Endothelial cell of umbilical vein (primary cell): ENCODE measurements at regions not wholly inside any gene's neighbourhood (a gene's known extent, or its start where the extent isn't known, plus 50 kb on each side); places are given as distances from the start of the nearest gene placed in this dataset.

Source experiments
- BruUV-seq: library from RNA; stranded (reverse); fragments of 400-500 nt; replicated peaks from 2 replicates; lab custom pipeline; 2021; lab: Mats Ljungman, UMichigan
- CTCF ChIA-PET: fragments of 300-600, 350-600 bp; sonication (Branson Sonifier 250); formaldehyde crosslinking; loops from one replicate; lab custom pipeline; 2021; ENCODE audit warnings: antibody characterized with exemption, inconsistent platforms; lab: Charles Lee
- POLR2A ChIA-PET: fragments of 300-600, 350-600 bp; sonication (Branson Sonifier 250); formaldehyde crosslinking; loops from one replicate; lab custom pipeline; 2021; ENCODE audit warnings: antibody characterized with exemption, inconsistent platforms; lab: Charles Lee
- DNase-seq: peaks from one replicate; pipeline ENCODE4 v3.0.0-alpha.2; 2011; ENCODE audit warnings: low read depth, low spot score
- FAIRE-seq: peaks from 2 replicates; lab custom pipeline; 2011; peaks lifted over from hg19 to GRCh38; lab: Jason Lieb, UNC
- H2AFZ ChIP-seq: 2 replicates; pipeline ENCODE4 v1.6.0; 2012; ENCODE audit warnings: low read depth, low read length, control low read depth, inconsistent platforms
- H3K27ac ChIP-seq: 2 replicates; pipeline ENCODE4 v1.5.1; 2011; ENCODE audit warnings: low read depth, mild to moderate bottlenecking, control low read depth, low read length, moderate library complexity; ENCODE audit not compliant: insufficient read depth
- H3K27me3 ChIP-seq, 2 experiments: 2 replicates each; pipeline versions ENCODE4 v1.6.0 to v1.6.1; 2011; ENCODE audit warnings: low read length in 2 of 2, mixed read lengths in 1 of 2; ENCODE audit not compliant: control insufficient read depth in 2 of 2, insufficient read depth in 2 of 2
- H3K36me3 ChIP-seq, 2 experiments: 2 replicates in 1 of 2; 3 replicates in 1 of 2; pipeline ENCODE4 v1.5.1; 2011; ENCODE audit warnings: low read length in 2 of 2, mild to moderate bottlenecking in 1 of 2, moderate library complexity in 1 of 2; ENCODE audit not compliant: control insufficient read depth in 2 of 2, insufficient read depth in 2 of 2; ENCODE audit errors: extremely low read depth in 1 of 2
- H3K4me1 ChIP-seq: 3 replicates; pipeline ENCODE4 v1.5.1; 2011; ENCODE audit warnings: mild to moderate bottlenecking, low read length; ENCODE audit not compliant: control insufficient read depth, insufficient read depth; ENCODE audit errors: extremely low read depth
- H3K4me2 ChIP-seq: 2 replicates; pipeline ENCODE4 v1.6.1; 2011; ENCODE audit warnings: low read length, control low read depth, mixed read lengths; ENCODE audit not compliant: insufficient read depth
- H3K4me3 ChIP-seq, 3 experiments: fragments of 200-600 bp in 1 of 3; sonication (generic), shearing (Covaris generic) in 1 of 3; replicated peaks in 1 of 3; 2 replicates each; pipeline ENCODE4 v1.5.1; 2011 to 2016; ENCODE audit warnings: control low read depth in 3 of 3, low read length in 3 of 3, mild to moderate bottlenecking in 2 of 3, inconsistent platforms in 1 of 3, low read depth in 1 of 3, moderate library complexity in 1 of 3; ENCODE audit not compliant: insufficient read depth in 1 of 3
- H3K79me2 ChIP-seq: 2 replicates; pipeline ENCODE4 v1.6.0; 2012; ENCODE audit warnings: low read length, inconsistent platforms; ENCODE audit not compliant: control insufficient read depth, insufficient read depth
- H3K9ac ChIP-seq: replicated peaks from 2 replicates; pipeline ENCODE3; 2011; ENCODE audit warnings: low read length, control low read depth; ENCODE audit not compliant: insufficient read depth; ENCODE audit errors: extremely low read depth
- H3K9me1 ChIP-seq: replicated peaks from 3 replicates; pipeline ENCODE4 v1.6.0; 2011; ENCODE audit warnings: mild to moderate bottlenecking, low read length; ENCODE audit not compliant: control insufficient read depth, insufficient read depth; ENCODE audit errors: extremely low read depth
- H3K9me3 ChIP-seq: replicated peaks from 2 replicates; pipeline ENCODE4 v1.5.1; 2012; ENCODE audit warnings: low read length, inconsistent platforms; ENCODE audit not compliant: control insufficient read depth, insufficient read depth
- H4K20me1 ChIP-seq: replicated peaks from 2 replicates; pipeline ENCODE3; 2011; ENCODE audit warnings: mild to moderate bottlenecking, low read length; ENCODE audit not compliant: control insufficient read depth, insufficient read depth; ENCODE audit errors: extremely low read depth
- CTCF ChIP-seq, 2 donors: IDR thresholded peaks; 1 replicate in 1 of 2; 2 replicates in 1 of 2; pipeline ENCODE4 v1.5.1; 2011; ENCODE audit warnings: low read length in 2 of 2, mild to moderate bottlenecking in 2 of 2, moderate library complexity in 2 of 2, control low read depth in 1 of 2, inconsistent platforms in 1 of 2, low read depth in 1 of 2; ENCODE audit not compliant: insufficient read depth in 1 of 2; ENCODE audit errors: extremely low read depth in 1 of 2
- EZH2 ChIP-seq: IDR thresholded peaks from 2 replicates; pipeline ENCODE4 v1.6.1; 2012; ENCODE audit warnings: borderline replicate concordance, low read depth, mild to moderate bottlenecking, moderate library complexity, low read length, inconsistent platforms; ENCODE audit not compliant: severe bottlenecking
- FOS ChIP-seq: IDR thresholded peaks from 2 replicates; pipeline ENCODE4 v1.6.1; 2011; ENCODE audit warnings: mild to moderate bottlenecking, low read length, moderate library complexity, borderline replicate concordance; ENCODE audit not compliant: insufficient read depth
- GATA2 ChIP-seq: IDR thresholded peaks from 2 replicates; pipeline ENCODE4 v1.7.0; 2011; ENCODE audit warnings: low read depth, mild to moderate bottlenecking, moderate library complexity, mixed read lengths, low read length; ENCODE audit not compliant: insufficient read length, insufficient read depth
- JUN ChIP-seq: IDR thresholded peaks from 2 replicates; pipeline ENCODE4 v1.6.1; 2011; ENCODE audit warnings: borderline replicate concordance, low read depth; ENCODE audit not compliant: insufficient read length, insufficient read depth
- MAX ChIP-seq: IDR thresholded peaks from 2 replicates; pipeline ENCODE4 v1.6.1; 2011; ENCODE audit not compliant: insufficient read depth, insufficient read length
- MYC ChIP-seq: IDR thresholded peaks from one replicate; pipeline ENCODE4 v1.6.1; 2011; ENCODE audit warnings: mild to moderate bottlenecking, low read depth, low read length
- POLR2A ChIP-seq: IDR thresholded peaks from 2 replicates; pipeline ENCODE4 v1.6.1; 2012; ENCODE audit warnings: low read depth, mild to moderate bottlenecking, control low read depth, low read length
- POLR2AphosphoS5 ChIP-seq: IDR thresholded peaks from 2 replicates; pipeline ENCODE4 v1.6.1; 2012; ENCODE audit warnings: low read depth, mild to moderate bottlenecking, control low read depth, low read length, moderate library complexity; ENCODE audit not compliant: insufficient read depth
- dilution Hi-C: fragments of 300-500 bp; cut with MboI; formaldehyde crosslinking; loops from one replicate; pipeline ENCODE4 v1.15.0; 2019; ENCODE audit warnings: low sequenced_read_pairs; ENCODE audit not compliant: extremely low pct_ligation_motif_present
- intact Hi-C: fragments of 100-400 bp; cut with micrococcal nuclease; formaldehyde crosslinking; loops from one replicate; pipeline ENCODE4 v1.10.0; 2022

- no peaks in the 10 kb centered on the region for H3K9me3 ChIP-seq
- no peaks in the 10 kb centered on the region for H3K79me2 ChIP-seq
- DNase-seq (no peak), FAIRE-seq (no peak)
- no TSS peak for BruUV-seq
- H3K9ac ChIP-seq = no peak overlapping the region
- no peak overlapping the region for H3K4me3 ChIP-seq
- CTCF ChIA-PET = no interaction called here
- H3K4me2 ChIP-seq = no peak overlapping the region
- TF ChIP-seq CTCF (IDR thresholded peaks at IDR 0.05; ENCODE audit: extremely low read depth in 1 of 2, insufficient read depth in 1 of 2, low read depth in 1 of 2, low read length in 2 of 2) (no peak), GATA2 (no peak), FOS (no peak), POLR2AphosphoS5 (no peak), MYC (no peak), JUN (no peak), POLR2A (no peak), EZH2 (no peak), MAX (no peak)
- no peaks in the 10 kb centered on the region for H4K20me1 ChIP-seq
- no peak overlapping the region for H2AFZ ChIP-seq
- dilution Hi-C loops (no loop called here), intact Hi-C loops (no loop called here)
- H3K36me3 ChIP-seq = no peaks in the 10 kb centered on the region
- no peaks in the 10 kb centered on the region for H3K27me3 ChIP-seq
- H3K4me1 ChIP-seq = no peaks in the 10 kb centered on the region
- H3K27ac ChIP-seq = no peak overlapping the region
- POLR2A ChIA-PET = no interaction called here
- H3K9me1 ChIP-seq = no peaks in the 10 kb centered on the region
These were observed 116.6 kb upstream of the DIAPH2 start for GRCh38 chrX:96568071-96568470.
